MM.1S (cell line): ENCODE measurements at regions not wholly inside any gene's neighbourhood (a gene's known extent, or its start where the extent isn't known, plus 50 kb on each side); places are given as distances from the start of the nearest gene placed in this dataset.

Experiments used
- EZH2 ChIP-seq: fragments of 300-600 bp; sonication (generic); optimal IDR thresholded peaks from 2 replicates; pipeline ENCODE3; 2017; ENCODE audit warnings: low read depth, mild to moderate bottlenecking, antibody characterized with exemption, low read length, mixed read lengths
- TF ChIP-seq, protein P1 (sequence below): fragments of 300-600 bp; sonication (generic); IDR thresholded peaks from 2 replicates; pipeline ENCODE4 v1.5.1; 2016; ENCODE audit warnings: antibody characterized with exemption, low read length, mixed read lengths

DNA sequence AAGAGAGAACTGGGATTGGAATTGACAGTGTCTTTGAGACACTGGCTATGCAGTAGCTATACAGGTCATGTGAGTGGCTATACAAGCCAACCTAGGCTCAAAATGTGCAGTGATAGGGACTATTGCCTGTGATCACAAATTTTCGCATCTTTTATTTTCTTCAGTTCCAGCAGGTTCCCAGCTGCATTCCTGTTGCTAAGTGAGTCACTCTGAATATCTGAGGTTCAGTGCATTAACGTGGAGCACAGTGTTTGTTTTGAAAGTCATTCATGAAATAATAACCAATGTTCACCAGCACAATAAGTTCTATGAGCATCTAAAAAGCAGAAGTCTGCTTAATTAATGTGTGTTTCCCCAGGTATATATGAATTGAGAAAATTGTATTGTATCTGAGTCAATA is 1236.0 kb upstream of the CELF2 start:
- TF ChIP-seq, protein P1, sequence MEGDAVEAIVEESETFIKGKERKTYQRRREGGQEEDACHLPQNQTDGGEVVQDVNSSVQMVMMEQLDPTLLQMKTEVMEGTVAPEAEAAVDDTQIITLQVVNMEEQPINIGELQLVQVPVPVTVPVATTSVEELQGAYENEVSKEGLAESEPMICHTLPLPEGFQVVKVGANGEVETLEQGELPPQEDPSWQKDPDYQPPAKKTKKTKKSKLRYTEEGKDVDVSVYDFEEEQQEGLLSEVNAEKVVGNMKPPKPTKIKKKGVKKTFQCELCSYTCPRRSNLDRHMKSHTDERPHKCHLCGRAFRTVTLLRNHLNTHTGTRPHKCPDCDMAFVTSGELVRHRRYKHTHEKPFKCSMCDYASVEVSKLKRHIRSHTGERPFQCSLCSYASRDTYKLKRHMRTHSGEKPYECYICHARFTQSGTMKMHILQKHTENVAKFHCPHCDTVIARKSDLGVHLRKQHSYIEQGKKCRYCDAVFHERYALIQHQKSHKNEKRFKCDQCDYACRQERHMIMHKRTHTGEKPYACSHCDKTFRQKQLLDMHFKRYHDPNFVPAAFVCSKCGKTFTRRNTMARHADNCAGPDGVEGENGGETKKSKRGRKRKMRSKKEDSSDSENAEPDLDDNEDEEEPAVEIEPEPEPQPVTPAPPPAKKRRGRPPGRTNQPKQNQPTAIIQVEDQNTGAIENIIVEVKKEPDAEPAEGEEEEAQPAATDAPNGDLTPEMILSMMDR: no peak
- TF ChIP-seq EZH2: no peak
